SK-N-SH (cell line): ENCODE measurements at regions not wholly inside any gene's neighbourhood (a gene's known extent, or its start where the extent isn't known, plus 50 kb on each side); places are given as distances from the start of the nearest gene placed in this dataset.

Source experiments
- CTCF ChIP-seq: fragments of 200-600 bp; sonication (generic); IDR thresholded peaks from 2 replicates; pipeline ENCODE4 v1.6.1; 2017; ENCODE audit warnings: antibody characterized with exemption, mild to moderate bottlenecking, moderate library complexity
- YY1 ChIP-seq: IDR thresholded peaks from 2 replicates; pipeline ENCODE4 v1.4.0; 2012; ENCODE audit warnings: low read depth, mild to moderate bottlenecking
- ZBTB33 ChIP-seq: IDR thresholded peaks from 2 replicates; pipeline ENCODE4 v1.4.0; 2012; ENCODE audit warnings: low read depth, borderline replicate concordance

GRCh38 chr15:46386356-46386755 is 751.5 kb downstream of the SQOR start:
- TF ChIP-seq YY1 (no peak), CTCF (no peak), ZBTB33 (no peak)
